Heart left ventricle (tissue), 13 donors: ENCODE measurements at regions not wholly inside any gene's neighbourhood (a gene's known extent, or its start where the extent isn't known, plus 50 kb on each side); places are given as distances from the start of the nearest gene placed in this dataset.

ENCODE experiments used
- CTCF ChIP-seq, 12 donors: fragments of 200-600 bp; sonication (generic) in 4 of 12; IDR thresholded peaks; one replicate each; pipeline versions ENCODE4 v1.5.0 to v1.8.0; 2018 to 2022; ENCODE audit warnings: antibody characterized with exemption in 12 of 12, mild to moderate bottlenecking in 5 of 12
- POLR2A ChIP-seq, 2 donors: fragments of 450-650 bp; IDR thresholded peaks; one replicate each; pipeline ENCODE4 v1.6.1; 2017; ENCODE audit warnings: antibody characterized with exemption in 2 of 2, mild to moderate bottlenecking in 2 of 2, moderate library complexity in 2 of 2
- donor health status: ischemic (EF 13 %, LVEDD 7.1; RV severe dilation, severe dysfunction).
- donor health status: DM: no; HTN: yes; CAD: no.
- donor health status: DM: no; HTN: no; CAD: no.
- donor health status: ischemic (EF 25% LVEDD 6.9; RV normal size, moderate dysfunction).
- donor health status: ischemic (EF 25% LVEDD 5.7; RV mildly dilated, moderate dysfunction).
- donor health status: ischemic (EF 35%, LVEDD 5.7; RV mildly dilated, moderate dysfunction).
- donor health status: nonischemic (EF 11% LVEDD 7.7; RV severe dilation, severe dysfunction).
- donor health status: DM: yes; HTN: yes; CAD: no.
- donor health status: PGD.
- donor health status: ischemic (EF 29% LVEDD 5.4; RV normal size, mild dysfunction).
- donor health status: nonischemic (EF 23%, LVEDD 6.1; RV moderate dilation, normal function).

GRCh38 chr13:28566891-28567290, 72.0 kb upstream of the FLT1 start:
- TF ChIP-seq CTCF (IDR thresholded peaks at IDR 0.05) (no peak), POLR2A (IDR thresholded peaks at IDR 0.05) (no peak)
